ENCODE measurements at regions not wholly inside any gene's neighbourhood (a gene's known extent, or its start where the extent isn't known, plus 50 kb on each side); places are given as distances from the start of the nearest gene placed in this dataset.

- H3K4me1 Mint-ChIP-seq = peaks cover 22% of the 10 kb centered on the region
- ChIA-PET CTCF (interaction anchor here (1.1 kb wide), 2 partner anchors 29 to 142 kb away, joined by 3 to 5 read pairs; no protein-coding TSS in a partner anchor), POLR2A (no interaction called here)
- no peak for TF ChIP-seq CREB1 (CRISPR knock-in tag; IDR thresholded peaks at IDR 0.05)
- no peak for TF ChIP-seq FOXP1 (CRISPR knock-in tag; IDR thresholded peaks at IDR 0.05; ENCODE audit: borderline replicate concordance)
- TF ChIP-seq CREM (CRISPR knock-in tag; IDR thresholded peaks at IDR 0.05) = no peak
- no peak for TF ChIP-seq TP53 (CRISPR knock-in tag; IDR thresholded peaks at IDR 0.05)
- no peak for TF ChIP-seq KAT7 (CRISPR knock-in tag; IDR thresholded peaks at IDR 0.05; ENCODE audit: borderline replicate concordance)
- no peak for TF ChIP-seq TEAD1 (CRISPR knock-in tag; IDR thresholded peaks at IDR 0.05)
- no peak for TF ChIP-seq ARID4B (CRISPR knock-in tag; IDR thresholded peaks at IDR 0.05; ENCODE audit: borderline replicate concordance)
- TF ChIP-seq ZNF512 (CRISPR knock-in tag; IDR thresholded peaks at IDR 0.05; ENCODE audit: borderline replicate concordance) = no peak
- no peak for TF ChIP-seq FOXP4 (CRISPR knock-in tag; IDR thresholded peaks at IDR 0.05)
- no peak for TF ChIP-seq NFE2L1 (CRISPR knock-in tag; IDR thresholded peaks at IDR 0.05)
- TF ChIP-seq TEAD4 (CRISPR knock-in tag; IDR thresholded peaks at IDR 0.05) = no peak
- no peak for TF ChIP-seq GABPB1 (CRISPR knock-in tag; IDR thresholded peaks at IDR 0.05)
- no peak overlapping the region for H3K4me3 Mint-ChIP-seq
- peaks cover 2% of the 10 kb centered on the region for H3K9me3 Mint-ChIP-seq
- H3K36me3 Mint-ChIP-seq = no peaks in the 10 kb centered on the region
- ATAC-seq (no peak), DNase-seq (ENCODE audit: low spot score) (no peak)
- H3K27ac Mint-ChIP-seq = no peak overlapping the region
- H3K27me3 Mint-ChIP-seq (ENCODE audit: low read depth) = peaks cover 82% of the 10 kb centered on the region
Observed at GRCh38 chr22:34159491-34159890, 239.2 kb upstream of the LARGE1 start.

- ATAC-seq (peak; percentile 87), DNase-seq (ENCODE audit: low spot score) (peak; percentile 14)
- Mint-ChIP-seq H3K27me3 (ENCODE audit: low read depth) (peaks cover 83% of the 10 kb centered on the region), H3K4me1 (peaks cover 22% of the 10 kb centered on the region), H3K36me3 (no peaks in the 10 kb centered on the region), H3K27ac (no peak overlapping the region), H3K4me3 (no peak overlapping the region), H3K9me3 (no peaks in the 10 kb centered on the region)
- ChIA-PET CTCF (interaction anchor here (1.1 to 1.5 kb wide), 3 partner anchors 29 to 141 kb away, joined by 3 to 5 read pairs (median 3); no protein-coding TSS in a partner anchor), POLR2A (no interaction called here)
- TF ChIP-seq NR2C2 (CRISPR knock-in tag; IDR thresholded peaks at IDR 0.05) (no peak), PRDM15 (CRISPR knock-in tag; IDR thresholded peaks at IDR 0.05) (no peak), TEAD1 (CRISPR knock-in tag; IDR thresholded peaks at IDR 0.05) (no peak), FOXP1 (CRISPR knock-in tag; IDR thresholded peaks at IDR 0.05; ENCODE audit: borderline replicate concordance) (no peak), CTCF (IDR thresholded peaks at IDR 0.05) (no peak), NFYB (CRISPR knock-in tag; conservative IDR thresholded peaks at IDR 0.05; ENCODE audit: low read depth) (no peak), ZNF396 (CRISPR knock-in tag; IDR thresholded peaks at IDR 0.05; ENCODE audit: borderline replicate concordance) (no peak), FOXP4 (CRISPR knock-in tag; IDR thresholded peaks at IDR 0.05) (no peak), NFATC4 (CRISPR knock-in tag; IDR thresholded peaks at IDR 0.05) (no peak), ATF1 (CRISPR knock-in tag; IDR thresholded peaks at IDR 0.05) (no peak)
Observed at GRCh38 chr22:34160141-34160783, 240.0 kb upstream of the LARGE1 start.

Measured in WTC11 (cell line).